ENCODE measurements at regions not wholly inside any gene's neighbourhood (a gene's known extent, or its start where the extent isn't known, plus 50 kb on each side); places are given as distances from the start of the nearest gene placed in this dataset.

GRCh38 chr3:70517124-70517890, 204.9 kb upstream of the MDFIC2 start:
- 78 to 84% methylated on average over 3 of the region's 3 CpGs for WGBS, 2 donors
- H3K4me3 ChIP-seq: no peak overlapping the region
- no peak overlapping the region for H3K9ac ChIP-seq (ENCODE audit: insufficient read depth in 1 of 2, low read length in 2 of 2)
- no peaks in the 10 kb centered on the region for H3K9me3 ChIP-seq (ENCODE audit: control insufficient read depth in 4 of 4, insufficient read depth in 3 of 4, low read length in 3 of 4)
- no peak for TF ChIP-seq CTCF (IDR thresholded peaks at IDR 0.05; ENCODE audit: control extremely low read depth, extremely low read depth)
- DNase-seq (no peak), ATAC-seq (ENCODE audit: insufficient read depth, low FRiP score) (no peak)
- no peak overlapping the region for H3K27ac ChIP-seq (ENCODE audit: low read depth in 1 of 2, low read length in 1 of 2)
- H3K4me1 ChIP-seq (ENCODE audit: control insufficient read depth in 5 of 5, insufficient read depth in 5 of 5, low read length in 5 of 5): peaks cover 0 to 9% (median 0%) of the 10 kb centered on the region in 5 donors
- peaks cover 0 to 3% (median 0%) of the 10 kb centered on the region in 3 donors for H3K27me3 ChIP-seq (ENCODE audit: control insufficient read depth in 3 of 3, insufficient read depth in 3 of 3, low read length in 2 of 3)
- H3K36me3 ChIP-seq (ENCODE audit: control insufficient read depth in 4 of 4, insufficient read depth in 4 of 4, low read length in 4 of 4): no peaks in the 10 kb centered on the region

DNA sequence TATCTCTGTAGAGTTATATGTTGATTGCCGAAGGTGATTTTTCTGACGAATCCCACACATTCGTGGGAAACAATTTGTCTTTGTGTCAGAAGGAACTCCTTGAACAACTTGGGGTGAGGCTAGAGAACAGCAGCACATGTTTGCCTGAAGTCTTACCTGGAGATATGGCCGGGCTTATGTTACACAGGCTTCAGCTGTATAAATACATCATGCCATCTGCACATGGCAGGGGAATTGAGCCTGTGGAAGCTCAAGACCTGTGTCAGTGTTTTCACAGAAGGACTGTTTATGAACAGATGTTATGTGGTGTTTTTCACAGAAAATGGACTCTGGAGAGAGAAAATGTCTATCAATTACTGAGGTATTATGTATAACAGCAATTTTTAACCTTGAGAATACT, 203.6 kb upstream of the MDFIC2 start:
- Histone ChIP-seq H3K9ac (ENCODE audit: insufficient read depth in 1 of 2, low read length in 2 of 2) (no peak overlapping the region), H3K4me3 (no peak overlapping the region), H3K27ac (ENCODE audit: low read depth in 1 of 2, low read length in 1 of 2) (no peak overlapping the region), H3K36me3 (ENCODE audit: control insufficient read depth in 4 of 4, insufficient read depth in 4 of 4, low read length in 4 of 4) (no peaks in the 10 kb centered on the region), H3K9me3 (ENCODE audit: control insufficient read depth in 4 of 4, insufficient read depth in 3 of 4, low read length in 3 of 4) (no peaks in the 10 kb centered on the region), H3K27me3 (ENCODE audit: control insufficient read depth in 3 of 3, insufficient read depth in 3 of 3, low read length in 2 of 3) (peaks cover 0 to 3% (median 0%) of the 10 kb centered on the region in 3 donors), H3K4me1 (ENCODE audit: control insufficient read depth in 5 of 5, insufficient read depth in 5 of 5, low read length in 5 of 5) (peaks cover 0 to 9% (median 0%) of the 10 kb centered on the region in 5 donors)
- TF ChIP-seq CTCF (IDR thresholded peaks at IDR 0.05; ENCODE audit: control extremely low read depth, extremely low read depth): no peak
- WGBS, 2 donors: 67 to 80% methylated on average over 4 of the region's 4 CpGs
- DNase-seq: no peak
- ATAC-seq (ENCODE audit: insufficient read depth, low FRiP score): no peak

- no peak for ATAC-seq (ENCODE audit: insufficient read depth, low FRiP score)
Observed at GRCh38 chr3:70507486-70507885, 195.0 kb upstream of the MDFIC2 start.

More at GRCh38 chr3:70507486-70507885, 195.0 kb upstream of the MDFIC2 start:
- DNase-seq: peak in 2 of 3 donors; percentile 58 to 79
- H3K36me3 ChIP-seq (ENCODE audit: control insufficient read depth in 4 of 4, insufficient read depth in 4 of 4, low read length in 4 of 4): no peaks in the 10 kb centered on the region
- 71 to 81% methylated on average over 4 of the region's 4 CpGs for WGBS, 2 donors
- no peak overlapping the region for H3K9ac ChIP-seq (ENCODE audit: insufficient read depth in 1 of 2, low read length in 2 of 2)
- H3K27ac ChIP-seq (ENCODE audit: low read depth in 1 of 2, low read length in 1 of 2): no peak overlapping the region
- H3K4me3 ChIP-seq: no peak overlapping the region
- H3K27me3 ChIP-seq (ENCODE audit: control insufficient read depth in 3 of 3, insufficient read depth in 3 of 3, low read length in 2 of 3): peaks cover 0 to 13% (median 7%) of the 10 kb centered on the region in 3 donors
- no peaks in the 10 kb centered on the region for H3K9me3 ChIP-seq (ENCODE audit: control insufficient read depth in 4 of 4, insufficient read depth in 3 of 4, low read length in 3 of 4)
- peaks cover 0 to 26% (median 0%) of the 10 kb centered on the region in 5 donors for H3K4me1 ChIP-seq (ENCODE audit: control insufficient read depth in 5 of 5, insufficient read depth in 5 of 5, low read length in 5 of 5)
- TF ChIP-seq CTCF (IDR thresholded peaks at IDR 0.05; ENCODE audit: control extremely low read depth, extremely low read depth): no peak

Data from lung (tissue), 11 donors.